Endothelial cell (in vitro differentiated cells): ENCODE measurements at regions not wholly inside any gene's neighbourhood (a gene's known extent, or its start where the extent isn't known, plus 50 kb on each side); places are given as distances from the start of the nearest gene placed in this dataset.

ENCODE experiments used
- DNase-seq: peaks from one replicate; pipeline ENCODE4 v3.0.0; 2021; ENCODE audit warnings: low spot score
- H3K27ac Mint-ChIP-seq: one replicate; pipeline ENCODE4 v1.8.0; 2021; ENCODE audit warnings: mixed read lengths, inconsistent platforms; ENCODE audit not compliant: unreplicated experiment
- H3K27me3 Mint-ChIP-seq: one replicate; pipeline ENCODE4 v1.8.0; 2021; ENCODE audit warnings: mild to moderate bottlenecking, moderate library complexity, mixed read lengths, inconsistent platforms; ENCODE audit not compliant: unreplicated experiment
- H3K36me3 Mint-ChIP-seq: one replicate; pipeline ENCODE4 v1.8.0; 2021; ENCODE audit warnings: mild to moderate bottlenecking, low read depth, mixed read lengths, inconsistent platforms; ENCODE audit not compliant: unreplicated experiment
- H3K4me1 Mint-ChIP-seq: one replicate; pipeline ENCODE4 v1.8.0; 2021; ENCODE audit warnings: mild to moderate bottlenecking, mixed read lengths, inconsistent platforms; ENCODE audit not compliant: unreplicated experiment
- H3K4me3 Mint-ChIP-seq: one replicate; pipeline ENCODE4 v1.8.0; 2021; ENCODE audit warnings: mild to moderate bottlenecking, mixed read lengths, inconsistent platforms; ENCODE audit not compliant: unreplicated experiment
- H3K9me3 Mint-ChIP-seq: one replicate; pipeline ENCODE4 v1.8.0; 2021; ENCODE audit warnings: mixed read lengths, inconsistent platforms; ENCODE audit not compliant: unreplicated experiment
- CTCF ChIP-seq: fragments of 200-600 bp; sonication (generic); IDR thresholded peaks from one replicate; pipeline ENCODE4 v1.5.0; 2021; ENCODE audit warnings: antibody characterized with exemption; ENCODE audit not compliant: unreplicated experiment

DNA sequence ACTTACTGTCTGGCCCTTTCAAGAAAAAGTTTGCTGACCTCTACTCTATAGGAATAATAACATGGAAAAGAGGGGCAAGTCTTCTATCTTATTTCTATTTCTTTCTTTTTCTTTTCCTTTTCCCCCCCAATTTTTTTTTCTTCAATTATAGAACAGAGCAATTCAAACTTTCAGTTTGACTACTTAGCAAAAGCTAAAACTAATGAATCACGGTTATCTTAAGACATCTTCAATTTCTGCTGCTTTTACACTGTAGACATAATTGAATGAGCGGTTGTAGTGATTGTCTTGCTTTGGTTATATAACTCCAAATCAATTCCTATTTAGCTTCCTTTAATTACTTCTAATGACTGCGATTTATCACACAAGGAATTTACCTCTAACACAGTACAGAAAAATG lies 74.3 kb upstream of the P2RY1 start:
- no peak for TF ChIP-seq CTCF
- Mint-ChIP-seq H3K9me3 (no peaks in the 10 kb centered on the region), H3K4me1 (no peaks in the 10 kb centered on the region), H3K27ac (no peak overlapping the region), H3K36me3 (no peaks in the 10 kb centered on the region), H3K27me3 (no peaks in the 10 kb centered on the region), H3K4me3 (no peak overlapping the region)
- DNase-seq = no peak

DNA sequence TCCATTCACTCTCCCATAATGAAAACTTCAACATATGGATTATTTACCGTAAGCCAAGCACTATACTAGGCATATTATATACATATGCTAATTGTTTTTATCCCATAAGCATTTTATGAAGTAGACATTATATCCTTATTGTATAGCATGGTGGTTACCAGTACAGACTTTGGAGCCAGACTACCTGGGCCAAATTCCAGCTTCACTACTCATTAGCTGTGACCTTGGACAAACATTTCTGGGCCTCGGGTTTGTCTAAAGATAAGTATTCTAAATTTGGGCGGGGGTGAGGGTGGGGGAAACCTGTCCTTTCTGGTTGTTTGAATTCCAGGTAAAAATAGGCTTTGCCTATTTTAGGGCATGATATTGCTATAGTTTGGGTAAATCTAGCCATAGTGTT lies 66.5 kb upstream of the P2RY1 start:
- Mint-ChIP-seq H3K27me3 (peaks cover 6% of the 10 kb centered on the region), H3K27ac (no peak overlapping the region), H3K4me3 (no peak overlapping the region), H3K4me1 (no peaks in the 10 kb centered on the region), H3K9me3 (no peaks in the 10 kb centered on the region), H3K36me3 (no peaks in the 10 kb centered on the region)
- no peak for DNase-seq
- no peak for TF ChIP-seq CTCF

- Mint-ChIP-seq H3K4me3 (no peak overlapping the region), H3K4me1 (no peaks in the 10 kb centered on the region), H3K27me3 (peaks cover 6% of the 10 kb centered on the region), H3K36me3 (no peaks in the 10 kb centered on the region), H3K27ac (no peak overlapping the region), H3K9me3 (no peaks in the 10 kb centered on the region)
- no peak for TF ChIP-seq CTCF
- no peak for DNase-seq
Measured at GRCh38 chr3:152769523-152769922, 65.4 kb upstream of the P2RY1 start.

DNA sequence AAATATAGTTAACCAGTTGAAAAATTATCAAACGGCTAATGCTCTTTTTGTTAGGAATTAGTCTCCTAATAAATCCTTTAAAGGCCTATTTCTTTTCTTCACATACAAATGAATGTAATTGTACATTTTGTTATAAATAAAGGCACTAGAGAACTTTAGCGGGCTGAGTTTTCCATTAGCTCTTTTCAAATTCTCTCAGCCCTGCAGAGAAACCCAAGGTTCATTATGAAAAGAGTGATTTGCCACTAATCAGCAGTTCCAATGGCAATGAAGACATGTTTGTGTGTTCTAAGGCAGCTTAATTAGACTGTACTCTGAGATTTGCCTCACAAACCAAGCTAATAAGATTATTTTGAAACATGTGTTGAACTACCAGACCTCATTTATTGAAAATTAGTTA lies 64.6 kb upstream of the P2RY1 start:
- Mint-ChIP-seq H3K4me1 (no peaks in the 10 kb centered on the region), H3K4me3 (no peak overlapping the region), H3K27me3 (peaks cover 6% of the 10 kb centered on the region), H3K9me3 (no peaks in the 10 kb centered on the region), H3K27ac (no peak overlapping the region), H3K36me3 (no peaks in the 10 kb centered on the region)
- no peak for DNase-seq
- no peak for TF ChIP-seq CTCF

- H3K9me3 Mint-ChIP-seq = no peaks in the 10 kb centered on the region
- peaks cover 3% of the 10 kb centered on the region for H3K27me3 Mint-ChIP-seq
- DNase-seq = no peak
- H3K4me1 Mint-ChIP-seq = no peaks in the 10 kb centered on the region
- H3K4me3 Mint-ChIP-seq = no peak overlapping the region
- no peaks in the 10 kb centered on the region for H3K36me3 Mint-ChIP-seq
- TF ChIP-seq CTCF = no peak
- H3K27ac Mint-ChIP-seq = no peak overlapping the region
Measured at GRCh38 chr3:152771120-152771519, 63.8 kb upstream of the P2RY1 start.
